ENCODE measurements at regions not wholly inside any gene's neighbourhood (a gene's known extent, or its start where the extent isn't known, plus 50 kb on each side); places are given as distances from the start of the nearest gene placed in this dataset.

DNA sequence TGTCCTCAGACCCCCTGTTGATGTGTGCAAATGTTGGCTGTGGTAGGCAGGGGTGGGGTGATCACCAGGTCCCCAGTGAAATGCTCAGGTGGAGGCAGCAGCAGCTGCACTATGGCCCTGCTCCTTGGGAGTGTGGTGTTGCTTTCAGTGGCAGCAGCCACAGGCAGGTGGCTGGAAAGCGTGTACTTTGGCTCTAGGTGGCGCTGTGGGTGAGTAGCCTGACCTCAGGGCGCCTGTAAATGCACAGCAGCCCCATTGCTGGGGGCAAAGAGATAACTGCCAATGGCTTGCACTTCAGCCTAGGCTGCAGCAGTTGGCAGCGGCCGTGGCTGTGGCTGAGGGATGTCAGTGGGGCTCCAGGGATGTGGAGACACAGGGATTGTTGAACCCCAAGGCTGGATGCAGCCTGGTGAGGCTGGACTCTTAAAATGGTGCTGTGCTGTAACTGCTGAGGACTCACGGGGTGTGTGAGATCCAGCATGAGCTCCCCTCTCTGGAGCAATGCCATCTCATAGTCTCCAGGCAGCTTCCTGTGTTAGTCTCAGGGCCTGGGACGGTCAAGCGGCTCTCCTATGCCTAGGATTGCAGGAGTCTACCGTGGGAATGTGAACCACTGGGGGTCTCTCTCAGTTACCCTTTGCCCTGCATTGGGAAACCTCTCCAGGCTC, 421.7 kb upstream of the HTR2C start:
- peak; percentile 0 for DNase-seq (ENCODE audit: low spot score)
- no peaks in the 10 kb centered on the region for H3K4me1 ChIP-seq (ENCODE audit: insufficient read depth, low read length)
- BruUV-seq (replicated peaks), result no TSS peak
- intact Hi-C loops (cut with micrococcal nuclease; ENCODE audit: unreplicated experiment), result no loop called here
- H3K4me2 ChIP-seq (ENCODE audit: low read depth, low read length), result no peak overlapping the region
- H3K27me3 ChIP-seq (ENCODE audit: control insufficient read depth in 1 of 2, insufficient read depth in 2 of 2, low read length in 2 of 2), result no peaks in the 10 kb centered on the region
- no peak overlapping the region for H2AFZ ChIP-seq (ENCODE audit: low read length)
- no peak for FAIRE-seq
- no peak overlapping the region for H3K9ac ChIP-seq (ENCODE audit: insufficient read depth, low read depth, low read length)
- H3K36me3 ChIP-seq (replicated peaks in 1 of 2; ENCODE audit: control insufficient read depth in 1 of 2, insufficient read depth in 2 of 2, low read length in 2 of 2), result no peaks in the 10 kb centered on the region
- H3K79me2 ChIP-seq (ENCODE audit: insufficient read depth, low read length), result no peaks in the 10 kb centered on the region
- POLR2A ChIA-PET, result no interaction called here
- no peaks in the 10 kb centered on the region for H3K9me3 ChIP-seq (ENCODE audit: low read length)
- H4K20me1 ChIP-seq (ENCODE audit: insufficient read depth, low read length), result no peaks in the 10 kb centered on the region
- CTCF ChIA-PET (ENCODE audit: low intra/inter-chr PET ratio, low total read pairs), result no interaction called here
- no CpG with 5 or more reads among the region's 9 CpGs for WGBS (ENCODE audit: low lambda C conversion rate)
- TF ChIP-seq BCL3 (CRISPR knock-in tag; IDR thresholded peaks at IDR 0.05) (no peak), TAF1 (CRISPR knock-in tag; IDR thresholded peaks at IDR 0.05) (no peak), NCOA2 (CRISPR knock-in tag; IDR thresholded peaks at IDR 0.05) (no peak), SIX1 (CRISPR knock-in tag; IDR thresholded peaks at IDR 0.05; ENCODE audit: borderline replicate concordance) (no peak)
- TF ChIP-seq, protein P1, sequence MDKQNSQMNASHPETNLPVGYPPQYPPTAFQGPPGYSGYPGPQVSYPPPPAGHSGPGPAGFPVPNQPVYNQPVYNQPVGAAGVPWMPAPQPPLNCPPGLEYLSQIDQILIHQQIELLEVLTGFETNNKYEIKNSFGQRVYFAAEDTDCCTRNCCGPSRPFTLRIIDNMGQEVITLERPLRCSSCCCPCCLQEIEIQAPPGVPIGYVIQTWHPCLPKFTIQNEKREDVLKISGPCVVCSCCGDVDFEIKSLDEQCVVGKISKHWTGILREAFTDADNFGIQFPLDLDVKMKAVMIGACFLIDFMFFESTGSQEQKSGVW (CRISPR knock-in tag; IDR thresholded peaks at IDR 0.05; ENCODE audit: borderline replicate concordance), result no peak
- TF ChIP-seq, protein P2, sequence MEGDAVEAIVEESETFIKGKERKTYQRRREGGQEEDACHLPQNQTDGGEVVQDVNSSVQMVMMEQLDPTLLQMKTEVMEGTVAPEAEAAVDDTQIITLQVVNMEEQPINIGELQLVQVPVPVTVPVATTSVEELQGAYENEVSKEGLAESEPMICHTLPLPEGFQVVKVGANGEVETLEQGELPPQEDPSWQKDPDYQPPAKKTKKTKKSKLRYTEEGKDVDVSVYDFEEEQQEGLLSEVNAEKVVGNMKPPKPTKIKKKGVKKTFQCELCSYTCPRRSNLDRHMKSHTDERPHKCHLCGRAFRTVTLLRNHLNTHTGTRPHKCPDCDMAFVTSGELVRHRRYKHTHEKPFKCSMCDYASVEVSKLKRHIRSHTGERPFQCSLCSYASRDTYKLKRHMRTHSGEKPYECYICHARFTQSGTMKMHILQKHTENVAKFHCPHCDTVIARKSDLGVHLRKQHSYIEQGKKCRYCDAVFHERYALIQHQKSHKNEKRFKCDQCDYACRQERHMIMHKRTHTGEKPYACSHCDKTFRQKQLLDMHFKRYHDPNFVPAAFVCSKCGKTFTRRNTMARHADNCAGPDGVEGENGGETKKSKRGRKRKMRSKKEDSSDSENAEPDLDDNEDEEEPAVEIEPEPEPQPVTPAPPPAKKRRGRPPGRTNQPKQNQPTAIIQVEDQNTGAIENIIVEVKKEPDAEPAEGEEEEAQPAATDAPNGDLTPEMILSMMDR (CRISPR knock-in tag; IDR thresholded peaks at IDR 0.05), result peak; percentile 48
- no peak overlapping the region for H3K27ac ChIP-seq (ENCODE audit: extremely low read length, insufficient read depth, low read length)
- H3K4me3 ChIP-seq (replicated peaks in 1 of 3; ENCODE audit: insufficient read depth in 1 of 3, low read depth in 2 of 3, low read length in 3 of 3), result no peak overlapping the region
- ATAC-seq, result peak; percentile 78
- in situ Hi-C loops (cut with HindIII; ENCODE audit: extremely low pct_ligation_motif_present, low pct_unique_long_range_greater_than_20kb), result no loop called here
